ENCODE measurements at regions not wholly inside any gene's neighbourhood (a gene's known extent, or its start where the extent isn't known, plus 50 kb on each side); places are given as distances from the start of the nearest gene placed in this dataset.

- Mint-ChIP-seq H3K27ac (ENCODE audit: low read depth, unreplicated experiment) (no peak overlapping the region), H3K36me3 (ENCODE audit: insufficient read depth, unreplicated experiment) (no peaks in the 10 kb centered on the region), H3K9me3 (ENCODE audit: unreplicated experiment) (peaks cover 7% of the 10 kb centered on the region), H3K4me3 (ENCODE audit: unreplicated experiment) (no peak overlapping the region), H3K27me3 (ENCODE audit: insufficient read depth, unreplicated experiment) (no peaks in the 10 kb centered on the region), H3K4me1 (ENCODE audit: insufficient read depth, unreplicated experiment) (peaks cover 6% of the 10 kb centered on the region)
- DNase-seq (ENCODE audit: unreplicated experiment), result no peak
- BruUV-seq (replicated peaks), result no TSS peak
- intact Hi-C loops (cut with micrococcal nuclease), result no loop called here
- TF ChIP-seq, protein P1, sequence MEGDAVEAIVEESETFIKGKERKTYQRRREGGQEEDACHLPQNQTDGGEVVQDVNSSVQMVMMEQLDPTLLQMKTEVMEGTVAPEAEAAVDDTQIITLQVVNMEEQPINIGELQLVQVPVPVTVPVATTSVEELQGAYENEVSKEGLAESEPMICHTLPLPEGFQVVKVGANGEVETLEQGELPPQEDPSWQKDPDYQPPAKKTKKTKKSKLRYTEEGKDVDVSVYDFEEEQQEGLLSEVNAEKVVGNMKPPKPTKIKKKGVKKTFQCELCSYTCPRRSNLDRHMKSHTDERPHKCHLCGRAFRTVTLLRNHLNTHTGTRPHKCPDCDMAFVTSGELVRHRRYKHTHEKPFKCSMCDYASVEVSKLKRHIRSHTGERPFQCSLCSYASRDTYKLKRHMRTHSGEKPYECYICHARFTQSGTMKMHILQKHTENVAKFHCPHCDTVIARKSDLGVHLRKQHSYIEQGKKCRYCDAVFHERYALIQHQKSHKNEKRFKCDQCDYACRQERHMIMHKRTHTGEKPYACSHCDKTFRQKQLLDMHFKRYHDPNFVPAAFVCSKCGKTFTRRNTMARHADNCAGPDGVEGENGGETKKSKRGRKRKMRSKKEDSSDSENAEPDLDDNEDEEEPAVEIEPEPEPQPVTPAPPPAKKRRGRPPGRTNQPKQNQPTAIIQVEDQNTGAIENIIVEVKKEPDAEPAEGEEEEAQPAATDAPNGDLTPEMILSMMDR (IDR thresholded peaks at IDR 0.05; ENCODE audit: unreplicated experiment), result no peak
- CTCF ChIA-PET, result no interaction called here
- POLR2A ChIA-PET, result no interaction called here
Observed at GRCh38 chr9:120315154-120315553, 264.8 kb downstream of the CDK5RAP2 start.

GRCh38 chr9:120312031-120312430 is 267.9 kb downstream of the CDK5RAP2 start:
- TF ChIP-seq, protein P1 (IDR thresholded peaks at IDR 0.05; ENCODE audit: unreplicated experiment), result no peak
- ChIA-PET CTCF (interaction anchor here (0.7 kb wide), 1 partner anchor 321 kb away, joined by 4 read pairs; no protein-coding TSS in a partner anchor), POLR2A (no interaction called here)
- intact Hi-C loops (cut with micrococcal nuclease), result no loop called here
- H3K4me3 Mint-ChIP-seq (ENCODE audit: unreplicated experiment), result no peak overlapping the region
- BruUV-seq (replicated peaks), result no TSS peak
- peaks cover 6% of the 10 kb centered on the region for H3K4me1 Mint-ChIP-seq (ENCODE audit: insufficient read depth, unreplicated experiment)
- peaks cover 16% of the 10 kb centered on the region for H3K27me3 Mint-ChIP-seq (ENCODE audit: insufficient read depth, unreplicated experiment)
- no peaks in the 10 kb centered on the region for H3K36me3 Mint-ChIP-seq (ENCODE audit: insufficient read depth, unreplicated experiment)
- H3K9me3 Mint-ChIP-seq (ENCODE audit: unreplicated experiment), result peaks cover 7% of the 10 kb centered on the region
- no peak overlapping the region for H3K27ac Mint-ChIP-seq (ENCODE audit: low read depth, unreplicated experiment)
- no peak for DNase-seq (ENCODE audit: unreplicated experiment)

DNA sequence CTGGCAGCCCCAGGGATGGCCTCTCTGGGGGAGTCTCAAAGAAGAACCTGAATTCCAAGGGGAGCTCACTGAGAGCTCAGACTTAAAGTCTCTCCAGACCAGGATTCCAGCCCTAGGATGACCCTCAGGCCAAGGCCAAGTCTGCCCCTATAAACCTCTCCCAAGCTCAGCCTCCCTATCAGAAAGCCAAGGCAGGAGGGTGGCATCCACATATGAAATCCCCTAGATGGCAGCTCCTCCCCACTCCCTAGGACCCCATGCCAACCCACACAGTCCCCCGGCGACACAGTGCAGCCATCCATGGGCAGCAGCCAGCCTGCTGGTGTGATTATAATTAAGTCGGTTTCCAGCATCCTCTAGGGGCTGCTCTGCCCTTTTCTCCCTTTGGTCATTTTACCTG is 269.9 kb downstream of the CDK5RAP2 start:
- H3K4me1 Mint-ChIP-seq (ENCODE audit: insufficient read depth, unreplicated experiment), result peaks cover 6% of the 10 kb centered on the region
- DNase-seq (ENCODE audit: unreplicated experiment), result no peak
- no peak overlapping the region for H3K4me3 Mint-ChIP-seq (ENCODE audit: unreplicated experiment)
- no peak overlapping the region for H3K27ac Mint-ChIP-seq (ENCODE audit: low read depth, unreplicated experiment)
- TF ChIP-seq, protein P1 (IDR thresholded peaks at IDR 0.05; ENCODE audit: unreplicated experiment), result no peak
- H3K36me3 Mint-ChIP-seq (ENCODE audit: insufficient read depth, unreplicated experiment), result no peaks in the 10 kb centered on the region
- CTCF ChIA-PET, result no interaction called here
- peaks cover 24% of the 10 kb centered on the region for H3K27me3 Mint-ChIP-seq (ENCODE audit: insufficient read depth, unreplicated experiment)
- BruUV-seq (replicated peaks), result no TSS peak
- POLR2A ChIA-PET, result no interaction called here
- H3K9me3 Mint-ChIP-seq (ENCODE audit: unreplicated experiment), result peaks cover 7% of the 10 kb centered on the region
- intact Hi-C loops (cut with micrococcal nuclease), result no loop called here

DNA sequence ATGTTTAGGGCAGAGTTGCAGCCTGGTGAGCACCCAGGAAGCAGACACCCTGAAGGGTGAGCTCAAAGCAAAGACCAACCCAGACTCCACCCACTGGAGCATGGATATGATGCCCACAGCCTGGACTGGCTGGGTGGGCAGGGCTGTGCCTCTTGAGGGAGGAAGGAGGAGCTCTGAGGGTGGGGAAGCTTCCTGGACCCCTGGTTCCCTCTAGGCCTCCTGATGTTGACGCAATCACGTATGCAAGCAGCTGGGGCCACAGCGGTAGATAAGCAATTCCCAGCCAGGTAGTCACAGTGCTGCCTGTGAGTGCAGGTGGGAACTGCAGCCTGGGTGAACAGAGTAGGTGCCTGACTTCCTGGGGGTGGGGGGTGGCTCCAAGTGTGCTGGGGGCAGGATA is 271.5 kb downstream of the CDK5RAP2 start:
- BruUV-seq (replicated peaks), result no TSS peak
- ChIA-PET CTCF (no interaction called here), POLR2A (no interaction called here)
- peaks cover 24% of the 10 kb centered on the region for H3K27me3 Mint-ChIP-seq (ENCODE audit: insufficient read depth, unreplicated experiment)
- no peaks in the 10 kb centered on the region for H3K36me3 Mint-ChIP-seq (ENCODE audit: insufficient read depth, unreplicated experiment)
- H3K4me1 Mint-ChIP-seq (ENCODE audit: insufficient read depth, unreplicated experiment), result peaks cover 6% of the 10 kb centered on the region
- peaks cover 7% of the 10 kb centered on the region for H3K9me3 Mint-ChIP-seq (ENCODE audit: unreplicated experiment)
- no peak overlapping the region for H3K27ac Mint-ChIP-seq (ENCODE audit: low read depth, unreplicated experiment)
- TF ChIP-seq, protein P1 (IDR thresholded peaks at IDR 0.05; ENCODE audit: unreplicated experiment), result no peak
- DNase-seq (ENCODE audit: unreplicated experiment), result no peak
- no peak overlapping the region for H3K4me3 Mint-ChIP-seq (ENCODE audit: unreplicated experiment)
- intact Hi-C loops (cut with micrococcal nuclease), result no loop called here

Data from MCF 10A (cell line).